Smooth muscle cell (in vitro differentiated cells): ENCODE measurements at regions not wholly inside any gene's neighbourhood (a gene's known extent, or its start where the extent isn't known, plus 50 kb on each side); places are given as distances from the start of the nearest gene placed in this dataset.

Experiments used
- DNase-seq: peaks from one replicate; lab custom pipeline; 2025; ENCODE audit not compliant: unreplicated experiment; lab: John Stamatoyannopoulos, UW
- H2AFZ ChIP-seq: fragments of 200-600 bp; sonication (generic); 2 replicates; pipeline ENCODE4 v1.6.0; 2016; ENCODE audit warnings: antibody characterized with exemption, low read depth, mild to moderate bottlenecking
- H3F3A ChIP-seq: fragments of 200-600 bp; sonication (generic); 2 replicates; pipeline ENCODE4 v1.6.0; 2017; ENCODE audit warnings: antibody characterized with exemption, low read depth
- H3K27ac ChIP-seq: fragments of 200-600 bp; sonication (generic); 2 replicates; pipeline ENCODE4 v1.5.1; 2016; ENCODE audit warnings: low read depth, mild to moderate bottlenecking
- H3K27me3 ChIP-seq: fragments of 200-600 bp; sonication (generic); 2 replicates; pipeline ENCODE4 v1.6.1; 2016; ENCODE audit warnings: low read depth, mild to moderate bottlenecking
- H3K36me3 ChIP-seq: fragments of 200-600 bp; sonication (generic); 2 replicates; pipeline ENCODE4 v1.5.1; 2016; ENCODE audit warnings: low read depth
- H3K4me1 ChIP-seq: fragments of 200-600 bp; sonication (generic); 2 replicates; pipeline ENCODE4 v1.5.1; 2016; ENCODE audit warnings: low read depth
- H3K4me2 ChIP-seq: fragments of 200-600 bp; sonication (generic); 2 replicates; pipeline ENCODE4 v1.6.0; 2016; ENCODE audit warnings: mild to moderate bottlenecking
- H3K4me3 ChIP-seq: fragments of 200-600 bp; sonication (generic); 2 replicates; pipeline ENCODE4 v1.5.1; 2016; ENCODE audit warnings: mild to moderate bottlenecking
- H3K79me2 ChIP-seq: fragments of 200-600 bp; sonication (generic); 2 replicates; pipeline ENCODE4 v1.6.0; 2016; ENCODE audit warnings: low read depth, mild to moderate bottlenecking
- H3K9ac ChIP-seq: fragments of 200-600 bp; sonication (generic); 2 replicates; pipeline ENCODE4 v1.6.0; 2016; ENCODE audit warnings: low read depth
- H3K9me3 ChIP-seq: fragments of 200-600 bp; sonication (generic); replicated peaks from 2 replicates; pipeline ENCODE4 v1.5.1; 2016; ENCODE audit warnings: low read depth
- H4K20me1 ChIP-seq: fragments of 200-600 bp; sonication (generic); 2 replicates; pipeline ENCODE4 v1.6.0; 2016; ENCODE audit warnings: low read depth
- WGBS: methylation state at CpG from one replicate; pipeline ENCODE4 v1.1.7; 2016; ENCODE audit warnings: low lambda C conversion rate; 5-methylcytosine and 5-hydroxymethylcytosine counted together
- TF ChIP-seq, protein P1 (sequence below): fragments of 200-600 bp; sonication (generic); IDR thresholded peaks from 2 replicates; pipeline ENCODE4 v1.5.1; 2017; ENCODE audit warnings: borderline replicate concordance, mild to moderate bottlenecking, antibody characterized with exemption; ENCODE audit not compliant: insufficient read depth, poor library complexity, severe bottlenecking

DNA sequence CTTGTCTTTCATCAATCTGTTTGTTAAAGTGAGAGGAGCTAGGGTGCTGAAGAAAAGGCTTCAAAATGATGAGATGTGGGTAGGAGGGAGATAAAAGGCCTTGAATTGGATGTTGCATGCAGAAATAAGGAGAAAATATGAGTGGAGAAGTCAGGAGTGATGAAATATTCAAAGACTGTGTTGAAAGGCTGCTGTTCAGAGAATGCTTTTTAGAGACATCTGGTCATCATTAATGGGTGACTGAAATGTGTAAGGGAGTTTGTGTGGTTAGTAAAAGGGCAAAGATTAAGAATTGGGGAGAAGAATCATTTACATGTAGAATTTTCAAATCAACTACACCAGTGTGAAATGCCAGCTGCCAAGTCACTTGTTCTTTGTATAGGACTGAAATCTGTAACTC is 383.9 kb downstream of the MAT2B start:
- TF ChIP-seq, protein P1, sequence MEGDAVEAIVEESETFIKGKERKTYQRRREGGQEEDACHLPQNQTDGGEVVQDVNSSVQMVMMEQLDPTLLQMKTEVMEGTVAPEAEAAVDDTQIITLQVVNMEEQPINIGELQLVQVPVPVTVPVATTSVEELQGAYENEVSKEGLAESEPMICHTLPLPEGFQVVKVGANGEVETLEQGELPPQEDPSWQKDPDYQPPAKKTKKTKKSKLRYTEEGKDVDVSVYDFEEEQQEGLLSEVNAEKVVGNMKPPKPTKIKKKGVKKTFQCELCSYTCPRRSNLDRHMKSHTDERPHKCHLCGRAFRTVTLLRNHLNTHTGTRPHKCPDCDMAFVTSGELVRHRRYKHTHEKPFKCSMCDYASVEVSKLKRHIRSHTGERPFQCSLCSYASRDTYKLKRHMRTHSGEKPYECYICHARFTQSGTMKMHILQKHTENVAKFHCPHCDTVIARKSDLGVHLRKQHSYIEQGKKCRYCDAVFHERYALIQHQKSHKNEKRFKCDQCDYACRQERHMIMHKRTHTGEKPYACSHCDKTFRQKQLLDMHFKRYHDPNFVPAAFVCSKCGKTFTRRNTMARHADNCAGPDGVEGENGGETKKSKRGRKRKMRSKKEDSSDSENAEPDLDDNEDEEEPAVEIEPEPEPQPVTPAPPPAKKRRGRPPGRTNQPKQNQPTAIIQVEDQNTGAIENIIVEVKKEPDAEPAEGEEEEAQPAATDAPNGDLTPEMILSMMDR = no peak
- H4K20me1 ChIP-seq = no peaks in the 10 kb centered on the region
- H3K9ac ChIP-seq = no peak overlapping the region
- peaks cover 7% of the 10 kb centered on the region for H3K4me1 ChIP-seq
- no peak overlapping the region for H2AFZ ChIP-seq
- no peak for DNase-seq
- H3K27ac ChIP-seq = no peak overlapping the region
- peaks cover 10% of the 10 kb centered on the region for H3K27me3 ChIP-seq
- H3K36me3 ChIP-seq = no peaks in the 10 kb centered on the region
- no peaks in the 10 kb centered on the region for H3F3A ChIP-seq
- H3K4me2 ChIP-seq = no peak overlapping the region
- no peaks in the 10 kb centered on the region for H3K79me2 ChIP-seq
- H3K4me3 ChIP-seq = no peak overlapping the region
- H3K9me3 ChIP-seq = no peaks in the 10 kb centered on the region

DNA sequence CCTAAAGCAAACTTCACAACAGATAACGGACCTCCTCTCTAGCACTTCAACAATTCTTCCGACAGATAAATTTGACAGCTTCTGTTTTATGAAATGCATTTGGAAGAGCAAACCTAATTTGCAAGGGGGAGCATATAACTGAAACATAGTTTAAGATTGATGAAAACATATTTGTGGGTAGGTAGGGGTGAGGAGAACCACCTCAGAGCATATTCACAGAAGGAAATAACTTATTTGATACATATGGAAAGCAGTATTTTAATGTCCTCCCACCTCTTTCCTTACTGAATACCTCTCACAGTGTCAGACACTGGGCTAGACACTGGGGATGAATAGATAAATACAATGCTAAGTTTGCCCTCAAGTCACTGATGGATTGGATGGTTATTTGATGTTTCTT is 384.8 kb downstream of the MAT2B start:
- Histone ChIP-seq H3K79me2 (no peaks in the 10 kb centered on the region), H3K4me1 (peaks cover 4% of the 10 kb centered on the region), H3F3A (no peaks in the 10 kb centered on the region), H3K9me3 (no peaks in the 10 kb centered on the region), H3K4me2 (no peak overlapping the region), H4K20me1 (no peaks in the 10 kb centered on the region), H3K27me3 (peaks cover 10% of the 10 kb centered on the region), H3K9ac (no peak overlapping the region), H2AFZ (no peak overlapping the region), H3K27ac (no peak overlapping the region), H3K4me3 (no peak overlapping the region), H3K36me3 (no peaks in the 10 kb centered on the region)
- TF ChIP-seq, protein P1 = no peak
- DNase-seq = no peak
- WGBS = 80% methylated on average over 2 of the region's 2 CpGs

DNA sequence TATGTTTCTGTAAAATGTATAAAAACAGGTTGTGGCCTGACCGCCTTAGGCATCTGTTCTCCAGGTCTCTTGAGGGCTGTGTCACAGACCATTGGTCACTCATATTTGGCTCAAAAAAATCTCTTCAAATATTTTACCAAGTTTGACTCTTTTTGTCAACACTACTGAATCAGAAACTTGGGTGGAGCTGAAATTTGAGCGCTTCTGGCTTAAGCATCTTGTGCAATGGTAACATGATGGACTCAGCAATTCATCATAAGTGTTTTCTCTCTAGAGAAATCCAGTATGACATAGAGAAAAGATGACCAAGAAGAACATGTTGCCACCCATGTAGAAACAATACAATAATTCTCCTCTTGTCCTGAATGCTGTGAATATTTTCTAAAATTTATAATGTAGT is 387.9 kb downstream of the MAT2B start:
- peaks cover 3% of the 10 kb centered on the region for H3K4me1 ChIP-seq
- no peak overlapping the region for H2AFZ ChIP-seq
- no peaks in the 10 kb centered on the region for H3K36me3 ChIP-seq
- no peak overlapping the region for H3K27ac ChIP-seq
- WGBS = 92% methylated on average over 2 of the region's 2 CpGs
- no peak for DNase-seq
- no peak overlapping the region for H3K4me2 ChIP-seq
- peaks cover 6% of the 10 kb centered on the region for H3K27me3 ChIP-seq
- no peaks in the 10 kb centered on the region for H3K9me3 ChIP-seq
- H3K79me2 ChIP-seq = no peaks in the 10 kb centered on the region
- no peaks in the 10 kb centered on the region for H3F3A ChIP-seq
- H3K9ac ChIP-seq = no peak overlapping the region
- H4K20me1 ChIP-seq = no peaks in the 10 kb centered on the region
- TF ChIP-seq, protein P1 = no peak
- no peak overlapping the region for H3K4me3 ChIP-seq

DNA sequence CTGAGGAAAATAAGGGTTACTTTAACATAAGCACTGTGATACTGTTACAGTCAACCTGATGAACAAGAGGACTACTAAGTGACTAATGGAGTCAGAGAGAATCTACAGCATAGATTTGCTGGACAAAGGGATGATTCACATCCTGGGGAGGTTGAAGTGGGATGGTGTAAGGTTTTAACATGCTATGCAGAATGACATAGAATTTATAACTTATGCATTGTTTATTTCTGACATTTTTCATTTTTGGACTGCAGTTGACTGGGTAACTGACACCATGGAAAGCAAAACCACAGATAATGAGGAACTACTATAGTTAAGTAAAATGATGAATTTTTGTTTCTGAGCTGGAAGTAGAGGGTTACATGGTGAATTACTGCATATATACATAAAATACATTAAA is 389.2 kb downstream of the MAT2B start:
- no peak for DNase-seq
- Histone ChIP-seq H3K27ac (no peak overlapping the region), H3K36me3 (no peaks in the 10 kb centered on the region), H3K79me2 (no peaks in the 10 kb centered on the region), H3K4me1 (peaks cover 3% of the 10 kb centered on the region), H3K9ac (no peak overlapping the region), H4K20me1 (no peaks in the 10 kb centered on the region), H3K27me3 (peaks cover 6% of the 10 kb centered on the region), H3F3A (no peaks in the 10 kb centered on the region), H3K9me3 (no peaks in the 10 kb centered on the region), H3K4me2 (no peak overlapping the region), H2AFZ (no peak overlapping the region), H3K4me3 (no peak overlapping the region)
- TF ChIP-seq, protein P1 = no peak
